PC-9 (cell line): ENCODE measurements at regions not wholly inside any gene's neighbourhood (a gene's known extent, or its start where the extent isn't known, plus 50 kb on each side); places are given as distances from the start of the nearest gene placed in this dataset.
"Not testable (repeated sequence)": the region's sequence is repeated elsewhere in the genome, so short reads cannot be mapped to it uniquely, and the experiment has no call there.

Source experiments
- CTCF ChIP-seq: fragments of 200-600 bp; sonication (generic); conservative IDR thresholded peaks from 2 replicates; pipeline ENCODE4 v1.6.1; 2017; ENCODE audit warnings: mixed run types, antibody characterized with exemption, mild to moderate bottlenecking, moderate library complexity
- EZH2 ChIP-seq: fragments of 200-600 bp; sonication (generic); IDR thresholded peaks from 2 replicates; pipeline ENCODE4 v1.8.0; 2017; ENCODE audit warnings: antibody characterized with exemption, low read depth

- TF ChIP-seq CTCF, EZH2: not testable (repeated sequence)
Observed at GRCh38 chr7:55688261-55688660, 116.0 kb upstream of the VOPP1 start.
